OCI-LY7 (cell line): ENCODE measurements at regions not wholly inside any gene's neighbourhood (a gene's known extent, or its start where the extent isn't known, plus 50 kb on each side); places are given as distances from the start of the nearest gene placed in this dataset.

Experiments used
- EZH2phosphoT487 ChIP-seq: fragments of 200-600 bp; sonication (generic); IDR thresholded peaks from 2 replicates; pipeline ENCODE4 v1.6.1; 2018; ENCODE audit warnings: low read depth, borderline replicate concordance, mild to moderate bottlenecking, mixed run types, antibody characterized with exemption, low read length, moderate library complexity, mixed read lengths
- TF ChIP-seq, protein P1 (sequence below): fragments of 200-600 bp; sonication (generic); conservative IDR thresholded peaks from 2 replicates; pipeline ENCODE4 v1.5.1; 2014; ENCODE audit warnings: mild to moderate bottlenecking, antibody characterized with exemption, low read length, moderate library complexity, mixed read lengths

DNA sequence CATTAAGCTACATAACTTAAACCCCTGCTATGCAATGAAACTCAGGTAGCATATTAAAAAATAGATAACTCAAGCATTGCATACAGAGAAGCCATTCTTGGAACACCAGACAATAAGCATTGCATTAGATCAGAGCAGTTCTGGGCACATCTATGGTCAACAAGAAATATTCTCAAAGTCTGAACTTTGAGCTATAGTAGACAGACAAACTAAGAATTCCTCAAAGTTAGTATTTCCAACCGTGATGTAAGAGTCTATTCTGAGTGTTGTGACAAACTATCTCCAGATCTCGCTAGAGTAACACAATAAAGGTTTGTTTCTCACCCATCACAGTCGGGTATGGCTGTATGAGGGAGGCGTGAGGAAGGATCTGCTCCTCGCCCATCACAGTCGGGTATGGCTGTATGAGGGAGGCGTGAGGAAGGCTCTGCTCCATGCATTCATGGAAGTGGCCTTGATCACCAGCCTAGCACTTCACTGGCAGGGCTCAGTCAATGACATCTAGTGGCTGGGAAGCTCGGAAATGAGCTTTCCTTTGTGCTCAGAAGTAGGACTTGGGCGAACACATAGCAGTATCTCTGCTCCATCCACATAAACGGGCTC, 61.6 kb upstream of the ANKRD1 start:
- TF ChIP-seq, protein P1, sequence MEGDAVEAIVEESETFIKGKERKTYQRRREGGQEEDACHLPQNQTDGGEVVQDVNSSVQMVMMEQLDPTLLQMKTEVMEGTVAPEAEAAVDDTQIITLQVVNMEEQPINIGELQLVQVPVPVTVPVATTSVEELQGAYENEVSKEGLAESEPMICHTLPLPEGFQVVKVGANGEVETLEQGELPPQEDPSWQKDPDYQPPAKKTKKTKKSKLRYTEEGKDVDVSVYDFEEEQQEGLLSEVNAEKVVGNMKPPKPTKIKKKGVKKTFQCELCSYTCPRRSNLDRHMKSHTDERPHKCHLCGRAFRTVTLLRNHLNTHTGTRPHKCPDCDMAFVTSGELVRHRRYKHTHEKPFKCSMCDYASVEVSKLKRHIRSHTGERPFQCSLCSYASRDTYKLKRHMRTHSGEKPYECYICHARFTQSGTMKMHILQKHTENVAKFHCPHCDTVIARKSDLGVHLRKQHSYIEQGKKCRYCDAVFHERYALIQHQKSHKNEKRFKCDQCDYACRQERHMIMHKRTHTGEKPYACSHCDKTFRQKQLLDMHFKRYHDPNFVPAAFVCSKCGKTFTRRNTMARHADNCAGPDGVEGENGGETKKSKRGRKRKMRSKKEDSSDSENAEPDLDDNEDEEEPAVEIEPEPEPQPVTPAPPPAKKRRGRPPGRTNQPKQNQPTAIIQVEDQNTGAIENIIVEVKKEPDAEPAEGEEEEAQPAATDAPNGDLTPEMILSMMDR = no peak
- no peak for TF ChIP-seq EZH2phosphoT487
